Fibroblast of lung (primary cell): ENCODE measurements at regions not wholly inside any gene's neighbourhood (a gene's known extent, or its start where the extent isn't known, plus 50 kb on each side); places are given as distances from the start of the nearest gene placed in this dataset.

Source experiments
- EZH2 ChIP-seq: IDR thresholded peaks from 2 replicates; pipeline ENCODE4 v1.5.1; 2012; ENCODE audit warnings: low read length, control low read depth, mild to moderate bottlenecking; ENCODE audit errors: missing control alignments
- TF ChIP-seq, protein P1 (sequence below), 2 donors: IDR thresholded peaks in 1 of 2; conservative IDR thresholded peaks in 1 of 2; 1 replicate in 1 of 2; 2 replicates in 1 of 2; pipeline ENCODE4 v1.5.1; 2011 to 2012; ENCODE audit warnings: low read length in 2 of 2, control low read depth in 1 of 2, inconsistent platforms in 1 of 2, low read depth in 1 of 2, mild to moderate bottlenecking in 1 of 2

DNA sequence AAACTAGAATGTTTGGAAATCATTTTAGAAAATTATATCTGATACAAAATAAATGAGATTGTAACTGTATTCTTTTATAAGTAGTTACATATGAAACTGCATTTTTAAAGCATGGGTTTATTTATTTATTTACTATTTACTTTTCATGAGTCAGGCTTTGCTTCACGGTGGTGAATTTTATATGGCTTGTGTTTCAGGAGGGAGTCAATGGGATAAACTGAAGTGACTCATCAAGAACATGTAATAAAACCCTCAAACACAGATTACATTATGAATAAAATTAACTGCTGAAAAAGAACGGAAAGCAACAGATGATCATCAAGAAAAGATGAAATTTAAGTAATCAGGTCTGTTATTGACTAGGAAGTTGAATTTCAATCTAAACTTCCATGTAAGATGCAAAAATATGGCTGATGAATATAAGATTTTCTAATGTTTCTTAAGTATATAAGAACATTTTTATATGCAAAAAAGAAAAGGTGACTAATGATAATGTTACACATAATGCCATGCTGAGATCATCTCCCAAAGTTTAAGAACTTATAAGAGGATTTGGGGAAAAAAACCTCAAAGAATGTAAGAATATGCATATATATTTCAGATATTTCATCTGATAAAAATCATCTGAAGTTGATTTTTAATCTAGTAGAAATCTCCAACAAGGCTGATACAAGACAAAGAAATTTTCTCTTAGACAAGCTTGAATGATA lies 383.6 kb downstream of the SLITRK1 start:
- TF ChIP-seq, protein P1, sequence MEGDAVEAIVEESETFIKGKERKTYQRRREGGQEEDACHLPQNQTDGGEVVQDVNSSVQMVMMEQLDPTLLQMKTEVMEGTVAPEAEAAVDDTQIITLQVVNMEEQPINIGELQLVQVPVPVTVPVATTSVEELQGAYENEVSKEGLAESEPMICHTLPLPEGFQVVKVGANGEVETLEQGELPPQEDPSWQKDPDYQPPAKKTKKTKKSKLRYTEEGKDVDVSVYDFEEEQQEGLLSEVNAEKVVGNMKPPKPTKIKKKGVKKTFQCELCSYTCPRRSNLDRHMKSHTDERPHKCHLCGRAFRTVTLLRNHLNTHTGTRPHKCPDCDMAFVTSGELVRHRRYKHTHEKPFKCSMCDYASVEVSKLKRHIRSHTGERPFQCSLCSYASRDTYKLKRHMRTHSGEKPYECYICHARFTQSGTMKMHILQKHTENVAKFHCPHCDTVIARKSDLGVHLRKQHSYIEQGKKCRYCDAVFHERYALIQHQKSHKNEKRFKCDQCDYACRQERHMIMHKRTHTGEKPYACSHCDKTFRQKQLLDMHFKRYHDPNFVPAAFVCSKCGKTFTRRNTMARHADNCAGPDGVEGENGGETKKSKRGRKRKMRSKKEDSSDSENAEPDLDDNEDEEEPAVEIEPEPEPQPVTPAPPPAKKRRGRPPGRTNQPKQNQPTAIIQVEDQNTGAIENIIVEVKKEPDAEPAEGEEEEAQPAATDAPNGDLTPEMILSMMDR (conservative IDR thresholded peaks at IDR 0.05 in 1 of 2, IDR thresholded peaks at IDR 0.05 in 1 of 2; ENCODE audit: low read depth in 1 of 2, low read length in 2 of 2) = no peak
- no peak for TF ChIP-seq EZH2
